ES-I3 (cell line): ENCODE measurements at regions not wholly inside any gene's neighbourhood (a gene's known extent, or its start where the extent isn't known, plus 50 kb on each side); places are given as distances from the start of the nearest gene placed in this dataset.
A peak's percentile ranks its signal among the peaks of the same experiment; 100 is the strongest.

Experiments
- H3K36me3 ChIP-seq: 2 replicates; pipeline ENCODE4 v1.6.1; 2013; ENCODE audit warnings: mild to moderate bottlenecking, low read length, control low read depth, moderate library complexity; ENCODE audit not compliant: insufficient read depth
- H3K4me1 ChIP-seq: 2 replicates; pipeline ENCODE4 v1.6.1; 2013; ENCODE audit warnings: mild to moderate bottlenecking, control low read depth, low read length; ENCODE audit not compliant: insufficient read depth
- H3K9ac ChIP-seq: 2 replicates; pipeline ENCODE4 v1.6.1; 2013; ENCODE audit warnings: low read depth, mild to moderate bottlenecking, low read length, moderate library complexity
- H3K9me3 ChIP-seq: 2 replicates; pipeline ENCODE4 v1.6.1; 2013; ENCODE audit warnings: mild to moderate bottlenecking, low read length, moderate library complexity; ENCODE audit not compliant: control insufficient read depth, insufficient read depth

DNA sequence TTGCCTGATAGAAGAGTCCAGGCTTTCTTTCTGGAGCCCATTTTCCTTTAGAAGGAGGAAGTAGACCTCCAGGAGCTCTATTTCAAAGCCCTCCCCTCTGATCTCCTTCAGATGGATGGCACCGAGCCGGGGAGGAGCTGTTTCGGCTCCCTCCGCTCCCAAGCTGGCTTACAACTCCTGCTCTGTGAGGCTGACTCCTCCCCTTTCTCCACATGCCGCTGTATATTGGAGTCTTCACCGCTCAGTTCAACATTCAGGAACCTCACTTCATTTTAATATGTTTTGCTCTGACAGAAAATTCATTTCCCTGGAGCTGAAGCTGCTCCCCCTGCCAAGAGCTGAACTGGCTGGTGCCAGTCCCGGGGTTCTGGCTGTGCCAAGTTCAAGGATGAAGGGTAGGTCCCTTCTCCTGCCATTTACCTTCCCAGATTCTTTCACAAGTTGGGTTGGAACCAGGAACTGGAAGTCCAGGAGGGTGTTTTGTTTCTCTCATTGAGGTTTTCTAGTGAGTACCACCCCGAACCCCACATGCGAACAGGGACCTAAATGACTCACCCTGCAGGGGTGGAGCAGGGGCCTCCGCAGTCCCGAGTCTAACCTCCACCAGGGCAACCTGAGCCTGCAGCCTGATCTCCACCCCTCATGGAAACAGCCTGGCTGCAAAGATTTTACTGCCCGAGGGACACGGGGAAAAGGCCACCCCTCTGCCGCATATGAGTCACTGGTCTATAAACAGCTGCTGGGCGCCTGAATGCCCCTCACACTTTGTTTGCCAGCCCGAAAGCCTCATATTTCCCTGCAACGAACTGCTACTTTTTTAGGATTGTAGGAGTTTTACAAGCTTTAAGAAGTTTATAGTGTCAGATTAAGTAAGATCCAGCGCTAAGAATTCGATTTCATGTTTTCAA lies 68.6 kb upstream of the FOXA2 start:
- Histone ChIP-seq H3K9ac (peak overlapping the region; percentile 50; the same call in 1 of the 2 replicates), H3K4me1 (peaks cover 11% of the 10 kb centered on the region), H3K9me3 (no peaks in the 10 kb centered on the region), H3K36me3 (no peaks in the 10 kb centered on the region)

DNA sequence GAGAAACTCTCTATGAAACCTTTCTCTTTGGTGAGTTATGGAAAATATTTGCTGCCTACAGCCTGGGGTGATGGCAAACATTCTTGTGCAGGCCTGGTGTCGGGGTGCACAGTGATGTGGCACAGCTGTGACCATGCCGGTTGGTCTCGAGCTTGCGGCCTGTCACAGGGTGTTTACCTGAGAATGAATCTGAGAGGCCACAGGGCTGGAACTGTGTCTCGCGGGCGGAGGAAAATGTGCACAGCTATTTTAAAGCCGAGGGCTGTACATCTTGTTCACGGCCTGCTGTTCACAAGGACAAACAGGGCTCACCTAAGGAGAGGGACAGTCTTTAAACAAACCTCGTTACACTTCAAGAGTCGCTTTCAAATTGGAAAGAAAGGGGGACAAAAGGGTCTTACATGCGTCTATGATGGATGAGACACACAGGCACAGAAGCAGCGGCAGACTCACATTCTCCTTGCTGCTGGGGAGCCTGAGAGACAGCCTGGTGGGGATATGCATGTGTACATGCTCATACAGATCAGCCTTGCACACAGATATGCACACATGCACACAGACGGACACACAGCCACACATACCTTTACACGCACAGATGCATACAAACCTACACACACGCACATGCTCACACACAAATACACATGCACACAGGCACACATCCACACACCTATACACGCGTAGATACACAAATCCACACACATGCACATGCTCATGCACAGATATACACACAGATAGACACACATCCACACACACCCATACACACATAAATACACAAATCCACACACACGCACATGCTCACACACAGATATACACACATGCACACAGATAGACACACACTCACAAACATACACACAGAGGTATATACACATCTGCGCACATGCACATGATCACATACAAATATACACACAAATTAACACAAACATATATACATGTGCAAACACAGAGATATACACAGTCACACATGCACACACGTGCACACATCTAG lies 69.6 kb upstream of the FOXA2 start:
- Histone ChIP-seq H3K36me3 (no peaks in the 10 kb centered on the region), H3K4me1 (peaks cover 11% of the 10 kb centered on the region), H3K9me3 (no peaks in the 10 kb centered on the region), H3K9ac (no peak overlapping the region)

DNA sequence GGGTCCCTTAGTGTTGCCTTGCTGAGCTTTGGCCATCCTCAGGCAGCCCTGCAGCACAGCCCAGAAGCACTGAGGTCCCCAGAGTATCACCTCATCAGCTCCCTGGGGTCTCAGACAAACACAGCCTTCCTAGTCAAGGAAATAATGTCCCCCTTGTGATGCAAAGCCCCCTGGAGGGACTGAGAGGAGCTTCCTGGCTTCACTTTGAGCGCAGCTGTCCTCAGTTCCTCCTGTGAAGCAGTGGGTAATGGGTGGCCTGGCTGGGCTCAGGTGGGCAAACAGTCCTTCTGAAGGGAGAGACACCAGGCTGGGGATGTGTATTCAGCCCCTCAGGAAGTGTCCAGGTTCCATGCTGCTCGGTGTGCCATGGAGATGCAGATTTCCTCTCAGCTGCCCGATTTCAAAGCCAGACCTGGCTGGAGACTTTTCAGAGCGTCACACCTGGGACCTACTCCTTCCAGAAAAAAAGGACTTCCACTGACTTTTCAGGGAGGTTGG lies 79.2 kb upstream of the FOXA2 start:
- H3K9ac ChIP-seq, result no peak overlapping the region
- H3K9me3 ChIP-seq, result peaks cover 7% of the 10 kb centered on the region; the same call in 1 of the 2 replicates
- no peaks in the 10 kb centered on the region; the same call in 1 of the 2 replicates for H3K36me3 ChIP-seq
- peaks cover 21% of the 10 kb centered on the region for H3K4me1 ChIP-seq

DNA sequence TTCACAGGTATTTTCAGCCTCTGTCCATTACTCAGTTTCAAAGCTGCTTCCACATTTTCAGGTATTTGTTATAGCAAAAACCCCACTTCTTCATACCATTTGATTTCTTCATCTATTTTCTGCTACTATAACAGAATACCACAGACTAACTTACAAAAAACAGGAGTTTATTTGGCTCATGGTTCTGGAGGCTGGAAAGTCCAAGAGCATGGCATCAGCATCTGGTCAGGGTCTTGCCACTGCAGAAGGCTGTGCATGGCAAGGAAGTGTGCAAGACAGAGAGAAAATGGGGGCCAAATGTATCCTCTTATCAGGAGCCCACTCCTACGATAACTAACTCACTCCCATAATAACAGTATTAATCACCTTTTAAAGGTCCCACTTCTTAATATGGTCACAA lies 82.8 kb upstream of the FOXA2 start:
- Histone ChIP-seq H3K9ac (no peak overlapping the region), H3K4me1 (peaks cover 21% of the 10 kb centered on the region), H3K36me3 (no peaks in the 10 kb centered on the region; the same call in 1 of the 2 replicates), H3K9me3 (peaks cover 16% of the 10 kb centered on the region)

- Histone ChIP-seq H3K36me3 (no peaks in the 10 kb centered on the region), H3K4me1 (no peaks in the 10 kb centered on the region), H3K9me3 (peaks cover 15% of the 10 kb centered on the region), H3K9ac (no peak overlapping the region)
These were observed 87.8 kb upstream of the FOXA2 start for GRCh38 chr20:22672191-22672590.

DNA sequence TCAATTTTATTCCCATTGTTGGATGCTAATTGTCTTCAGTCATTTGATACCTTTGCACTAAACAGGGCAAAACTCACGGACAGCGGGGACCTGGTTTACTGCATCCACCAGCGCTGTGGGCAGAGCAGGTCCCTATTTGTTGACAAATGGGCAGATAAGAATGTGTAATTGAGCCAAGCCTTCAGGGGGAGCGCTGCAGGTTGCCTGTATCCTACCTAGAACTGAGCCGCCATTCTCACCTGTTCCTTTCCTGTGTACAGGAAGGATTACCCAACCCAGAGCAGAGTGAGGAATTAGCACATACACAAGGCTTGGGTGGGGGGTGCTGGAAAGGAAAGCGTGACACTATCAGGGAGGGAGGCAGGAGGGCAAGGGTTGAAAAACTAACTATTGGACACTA lies 89.1 kb upstream of the FOXA2 start:
- H3K36me3 ChIP-seq, result no peaks in the 10 kb centered on the region
- no peaks in the 10 kb centered on the region for H3K4me1 ChIP-seq
- H3K9me3 ChIP-seq, result peaks cover 9% of the 10 kb centered on the region
- H3K9ac ChIP-seq, result no peak overlapping the region

- no peaks in the 10 kb centered on the region; the same call in 1 of the 2 replicates for H3K9me3 ChIP-seq
- no peak overlapping the region for H3K9ac ChIP-seq
- no peaks in the 10 kb centered on the region for H3K4me1 ChIP-seq
- no peaks in the 10 kb centered on the region for H3K36me3 ChIP-seq
These were observed 91.0 kb upstream of the FOXA2 start for GRCh38 chr20:22675341-22675740.

- H3K36me3 ChIP-seq, result no peaks in the 10 kb centered on the region
- H3K9ac ChIP-seq, result no peak overlapping the region
- no peaks in the 10 kb centered on the region; the same call in 1 of the 2 replicates for H3K9me3 ChIP-seq
- H3K4me1 ChIP-seq, result no peaks in the 10 kb centered on the region
These were observed 94.3 kb upstream of the FOXA2 start for GRCh38 chr20:22678678-22679077.

- H3K9ac ChIP-seq, result no peak overlapping the region
- no peaks in the 10 kb centered on the region; the same call in 1 of the 2 replicates for H3K9me3 ChIP-seq
- H3K4me1 ChIP-seq, result no peaks in the 10 kb centered on the region
- no peaks in the 10 kb centered on the region for H3K36me3 ChIP-seq
These were observed 94.8 kb upstream of the FOXA2 start for GRCh38 chr20:22679197-22679596.

DNA sequence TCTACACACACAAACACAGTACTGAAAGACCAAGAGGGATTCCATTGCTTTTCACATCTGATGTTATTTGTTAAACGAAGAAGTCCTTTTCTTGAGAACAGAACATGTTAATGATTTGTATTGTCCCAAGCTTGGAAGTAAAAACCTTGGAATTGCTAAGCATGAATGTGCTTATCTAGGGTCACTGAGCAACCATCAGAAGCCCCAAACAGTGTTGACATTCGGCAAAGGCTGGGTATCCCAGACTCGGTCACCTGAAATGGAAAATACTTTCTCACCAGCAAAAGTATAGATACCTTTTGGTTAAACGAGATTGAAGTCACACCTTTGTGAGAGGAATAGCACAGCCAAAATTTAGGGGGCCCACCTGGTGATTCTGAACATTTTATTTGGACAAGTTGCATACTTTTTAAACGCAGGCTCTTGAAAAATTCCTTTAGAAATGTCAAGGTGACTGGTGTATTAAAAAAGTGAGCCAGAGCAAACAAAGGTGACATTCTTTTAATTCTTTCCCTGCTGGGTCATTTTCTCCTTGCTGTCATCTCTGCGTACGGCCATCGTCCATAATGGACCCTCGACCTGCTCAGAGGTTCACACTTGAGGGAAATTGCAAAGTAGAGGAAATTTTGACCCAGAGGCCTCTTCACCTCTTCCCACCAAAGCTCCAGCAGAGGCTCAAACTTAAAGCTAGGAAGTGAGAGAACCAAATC lies 95.8 kb upstream of the FOXA2 start:
- no peaks in the 10 kb centered on the region; the same call in 1 of the 2 replicates for H3K9me3 ChIP-seq
- H3K4me1 ChIP-seq, result no peaks in the 10 kb centered on the region
- H3K36me3 ChIP-seq, result no peaks in the 10 kb centered on the region
- no peak overlapping the region for H3K9ac ChIP-seq

GRCh38 chr20:22681591-22682248 lies 97.3 kb upstream of the FOXA2 start:
- H3K9me3 ChIP-seq, result no peaks in the 10 kb centered on the region; the same call in 1 of the 2 replicates
- no peaks in the 10 kb centered on the region for H3K36me3 ChIP-seq
- no peaks in the 10 kb centered on the region for H3K4me1 ChIP-seq
- no peak overlapping the region for H3K9ac ChIP-seq

DNA sequence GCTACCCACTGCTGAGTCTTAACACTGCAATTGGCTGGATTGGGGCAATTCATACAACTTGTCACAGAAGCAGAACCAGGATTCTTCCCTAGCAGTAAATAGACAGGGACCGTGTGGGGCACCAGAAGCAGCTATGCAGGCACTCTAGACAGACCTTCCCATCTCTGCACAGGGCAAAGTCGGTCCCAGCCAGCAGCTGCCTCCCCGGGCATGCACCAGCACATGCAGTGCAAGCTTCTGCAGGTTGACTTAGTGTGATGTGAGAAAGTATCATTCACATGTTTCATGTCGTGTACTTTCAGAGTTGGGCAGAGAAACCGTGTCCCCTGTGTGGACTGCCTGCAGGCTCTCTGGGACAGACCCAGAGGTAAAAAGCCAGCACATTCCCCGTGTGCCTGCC lies 98.0 kb upstream of the FOXA2 start:
- Histone ChIP-seq H3K9ac (no peak overlapping the region), H3K9me3 (no peaks in the 10 kb centered on the region; the same call in 1 of the 2 replicates), H3K36me3 (no peaks in the 10 kb centered on the region), H3K4me1 (no peaks in the 10 kb centered on the region)

DNA sequence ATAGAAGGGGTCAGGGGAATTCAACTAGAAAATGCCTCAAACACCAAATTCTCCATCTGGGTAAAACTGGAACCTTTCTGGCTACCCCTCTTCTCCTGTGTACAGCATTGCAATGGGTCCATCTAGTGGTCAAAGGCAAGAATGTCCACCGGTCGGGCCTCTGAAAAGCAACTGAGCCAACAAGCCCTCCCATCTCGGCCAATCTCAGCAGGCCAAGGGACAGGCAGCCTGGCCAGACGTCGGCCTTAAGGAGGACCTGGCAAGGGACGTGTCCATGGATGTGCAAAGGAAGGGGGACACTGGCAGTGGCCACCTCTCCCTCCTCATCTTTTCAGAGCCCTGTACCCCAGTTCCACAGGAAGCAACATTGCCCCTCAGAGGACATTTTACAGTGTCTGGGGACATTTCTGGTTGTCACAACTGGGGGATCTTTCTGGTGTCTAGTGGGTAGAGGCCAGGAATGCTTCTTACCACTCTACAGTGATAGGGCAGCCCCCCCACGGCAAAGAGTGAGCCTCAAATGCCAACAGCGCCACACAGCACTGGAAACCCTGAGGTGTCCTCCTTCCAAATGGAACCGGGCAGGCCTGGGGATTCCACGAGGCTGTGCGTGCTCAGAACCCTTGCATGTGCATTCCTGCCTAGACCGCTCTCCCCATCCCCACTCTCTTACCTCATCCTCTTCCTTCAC lies 99.8 kb upstream of the FOXA2 start:
- Histone ChIP-seq H3K9ac (no peak overlapping the region), H3K4me1 (no peaks in the 10 kb centered on the region), H3K36me3 (no peaks in the 10 kb centered on the region)

More for the DNA sequence above, 99.8 kb upstream of the FOXA2 start:
- H3K9me3 ChIP-seq, result no peaks in the 10 kb centered on the region
